Kidney (tissue), 13 donors: ENCODE measurements at regions not wholly inside any gene's neighbourhood (a gene's known extent, or its start where the extent isn't known, plus 50 kb on each side); places are given as distances from the start of the nearest gene placed in this dataset.

ENCODE experiments used
- DNase-seq, 5 donors: peaks; one replicate each; pipeline ENCODE4 v3.0.0-alpha.2; 2013 to 2020
- FAIRE-seq: peaks from 2 replicates; lab custom pipeline; 2012; peaks lifted over from hg19 to GRCh38; lab: Jason Lieb, UNC
- H3K27ac ChIP-seq, 2 donors: one replicate each; pipeline ENCODE4 v1.7.0; 2013; ENCODE audit warnings: low read depth in 2 of 2, low read length in 2 of 2, inconsistent platforms in 1 of 2
- H3K27me3 ChIP-seq: one replicate; pipeline ENCODE4 v1.7.1; 2013; ENCODE audit warnings: low read length, inconsistent platforms; ENCODE audit not compliant: control insufficient read depth, insufficient read depth
- H3K36me3 ChIP-seq, 3 donors: one replicate each; pipeline versions ENCODE4 v1.7.0 to v1.7.1; 2013; ENCODE audit warnings: low read length in 3 of 3, control low read depth in 1 of 3, inconsistent platforms in 1 of 3; ENCODE audit not compliant: insufficient read depth in 3 of 3, control insufficient read depth in 2 of 3
- H3K4me1 ChIP-seq, 3 donors: one replicate each; pipeline versions ENCODE4 v1.7.0 to v1.7.1; 2013; ENCODE audit warnings: low read length in 3 of 3, inconsistent platforms in 1 of 3, low read depth in 1 of 3; ENCODE audit not compliant: control insufficient read depth in 2 of 3, insufficient read depth in 2 of 3
- H3K4me3 ChIP-seq, 3 donors: one replicate each; pipeline versions ENCODE4 v1.7.0 to v1.8.1; 2013; ENCODE audit warnings: low read length in 3 of 3, control low read depth in 1 of 3, inconsistent platforms in 1 of 3
- H3K9ac ChIP-seq, 3 donors: one replicate each; pipeline versions ENCODE4 v1.7.0 to v1.7.1; 2013; ENCODE audit warnings: low read length in 3 of 3, control low read depth in 1 of 3, inconsistent platforms in 1 of 3
- H3K9me3 ChIP-seq, 3 donors: one replicate each; pipeline versions ENCODE4 v1.7.0 to v1.7.1; 2013; ENCODE audit warnings: low read length in 3 of 3, control low read depth in 1 of 3, inconsistent platforms in 1 of 3; ENCODE audit not compliant: control insufficient read depth in 2 of 3, insufficient read depth in 1 of 3
- CTCF ChIP-seq: IDR thresholded peaks from 3 replicates; pipeline ENCODE4 v1.5.1; 2012; ENCODE audit warnings: mild to moderate bottlenecking, moderate library complexity, borderline replicate concordance; ENCODE audit not compliant: insufficient read depth; ENCODE audit errors: extremely low read depth
- intact Hi-C: fragments of 100-400 bp; cut with DNase I; formaldehyde crosslinking; loops from one replicate; pipeline ENCODE4 v1.11.1; 2022
- donor health status: control.
- donor health status: control.
- donor health status: control.
- donor health status: control.
- donor health status: control.
- donor health status: DM: yes; HTN: yes; CAD: no.
- donor health status: Normal renal cell carcinoma (clear cell type).

GRCh38 chr3:31369637-31370379 is 162.9 kb upstream of the STT3B start:
- Histone ChIP-seq H3K27ac (no peak overlapping the region), H3K27me3 (no peaks in the 10 kb centered on the region), H3K9me3 (no peaks in the 10 kb centered on the region), H3K9ac (no peak overlapping the region), H3K4me1 (no peaks in the 10 kb centered on the region), H3K4me3 (no peak overlapping the region), H3K36me3 (no peaks in the 10 kb centered on the region)
- FAIRE-seq (no peak), DNase-seq (no peak)
- intact Hi-C loops = no loop called here
- TF ChIP-seq CTCF = no peak

GRCh38 chr3:31370380-31370666 is 162.4 kb upstream of the STT3B start:
- Histone ChIP-seq H3K27ac (no peak overlapping the region), H3K9ac (no peak overlapping the region), H3K4me3 (no peak overlapping the region), H3K27me3 (no peaks in the 10 kb centered on the region), H3K9me3 (no peaks in the 10 kb centered on the region), H3K36me3 (no peaks in the 10 kb centered on the region), H3K4me1 (no peaks in the 10 kb centered on the region)
- no peak for TF ChIP-seq CTCF
- intact Hi-C loops = no loop called here
- FAIRE-seq (no peak), DNase-seq (no peak)

DNA sequence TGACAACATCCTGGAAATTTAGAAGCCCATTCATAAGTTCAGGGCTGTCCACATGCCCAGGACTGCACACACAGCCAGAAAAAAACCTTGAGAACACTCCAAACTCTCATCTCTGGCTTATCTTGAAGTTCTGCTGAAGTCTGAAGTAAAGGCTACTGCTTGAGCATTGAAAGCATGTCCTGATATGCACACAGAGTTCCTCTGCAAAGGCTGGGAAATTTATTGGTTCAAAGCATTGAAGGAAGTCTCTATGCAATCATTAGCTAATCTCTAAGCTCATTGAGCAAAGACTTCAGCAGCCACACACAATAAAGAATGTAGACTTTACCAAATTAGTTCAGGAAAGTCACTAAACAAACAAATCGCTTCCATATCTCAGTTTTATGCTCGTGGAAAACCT is 162.0 kb upstream of the STT3B start:
- Histone ChIP-seq H3K4me3 (no peak overlapping the region), H3K27ac (no peak overlapping the region), H3K9ac (no peak overlapping the region), H3K36me3 (no peaks in the 10 kb centered on the region), H3K9me3 (no peaks in the 10 kb centered on the region), H3K27me3 (no peaks in the 10 kb centered on the region), H3K4me1 (no peaks in the 10 kb centered on the region)
- FAIRE-seq (no peak), DNase-seq (no peak)
- intact Hi-C loops = no loop called here
- no peak for TF ChIP-seq CTCF

GRCh38 chr3:31371484-31372177 is 161.1 kb upstream of the STT3B start:
- FAIRE-seq (no peak), DNase-seq (no peak)
- no peak overlapping the region for H3K27ac ChIP-seq
- H3K4me3 ChIP-seq = no peak overlapping the region
- TF ChIP-seq CTCF = no peak
- H3K27me3 ChIP-seq = no peaks in the 10 kb centered on the region
- no peaks in the 10 kb centered on the region for H3K4me1 ChIP-seq
- H3K9ac ChIP-seq = no peak overlapping the region
- intact Hi-C loops = no loop called here
- no peaks in the 10 kb centered on the region for H3K9me3 ChIP-seq
- H3K36me3 ChIP-seq = no peaks in the 10 kb centered on the region
